ENCODE measurements at regions not wholly inside any gene's neighbourhood (a gene's known extent, or its start where the extent isn't known, plus 50 kb on each side); places are given as distances from the start of the nearest gene placed in this dataset.

DNA sequence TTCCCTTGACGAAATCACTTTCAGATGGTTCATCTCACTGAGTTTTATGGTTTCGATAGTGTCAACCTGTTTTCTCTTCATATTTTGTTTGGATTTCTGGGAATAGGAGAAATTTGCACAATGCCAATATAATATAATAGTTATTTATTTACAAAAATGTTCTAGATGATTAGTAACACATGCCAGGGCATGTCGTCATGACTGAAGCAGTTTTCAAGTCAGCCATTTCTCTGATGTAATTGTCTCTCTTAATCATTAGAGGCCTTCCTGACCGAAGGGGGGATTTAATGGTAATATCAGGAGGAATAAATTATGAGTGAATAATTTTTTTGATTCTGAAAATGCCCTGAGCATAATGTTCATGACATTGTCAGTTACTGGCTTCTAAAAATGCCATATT is 246.5 kb upstream of the ATP10B start:
- DNase-seq (ENCODE audit: extremely low spot score): no peak
- ChIA-PET POLR2A (no interaction called here), CTCF (no interaction called here)
- no peak for TF ChIP-seq HDGF (IDR thresholded peaks at IDR 0.05; ENCODE audit: borderline replicate concordance)
- no peak for TF ChIP-seq SUZ12 (IDR thresholded peaks at IDR 0.05)
- TF ChIP-seq ARNT (IDR thresholded peaks at IDR 0.05): no peak
- TF ChIP-seq FOXA1 (IDR thresholded peaks at IDR 0.05): no peak
- no peak for TF ChIP-seq L3MBTL2 (conservative IDR thresholded peaks at IDR 0.05)
- no peak for TF ChIP-seq LEF1 (IDR thresholded peaks at IDR 0.05; ENCODE audit: borderline replicate concordance)

DNA sequence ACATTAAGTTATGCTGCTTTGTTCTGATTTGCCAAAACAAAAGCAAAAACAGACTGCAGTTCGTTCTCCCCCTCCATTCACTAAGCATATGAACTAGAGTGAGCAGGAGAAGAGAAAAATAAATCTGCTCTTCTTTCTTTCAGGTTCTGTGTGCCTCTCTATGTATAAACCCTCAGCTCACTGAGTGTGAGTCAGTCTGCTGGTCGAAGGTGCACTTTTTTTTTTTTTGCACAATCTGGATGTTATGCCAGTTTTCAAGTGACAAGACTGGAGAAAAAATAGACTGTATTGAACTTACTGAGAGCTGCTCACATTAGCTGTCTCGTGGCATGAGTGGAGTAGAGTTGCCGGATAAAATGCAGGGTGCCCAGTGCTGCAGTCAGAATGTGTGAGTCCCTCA is 244.6 kb upstream of the ATP10B start:
- TF ChIP-seq L3MBTL2 (conservative IDR thresholded peaks at IDR 0.05) (no peak), SUZ12 (IDR thresholded peaks at IDR 0.05) (no peak), FOXA1 (IDR thresholded peaks at IDR 0.05) (no peak), ELF4 (IDR thresholded peaks at IDR 0.05) (no peak), BHLHE40 (IDR thresholded peaks at IDR 0.05; ENCODE audit: borderline replicate concordance) (no peak), FOXK2 (IDR thresholded peaks at IDR 0.05) (no peak), LEF1 (IDR thresholded peaks at IDR 0.05; ENCODE audit: borderline replicate concordance) (no peak)
- DNase-seq (ENCODE audit: extremely low spot score): no peak
- POLR2A ChIA-PET: no interaction called here
- CTCF ChIA-PET: no interaction called here

DNA sequence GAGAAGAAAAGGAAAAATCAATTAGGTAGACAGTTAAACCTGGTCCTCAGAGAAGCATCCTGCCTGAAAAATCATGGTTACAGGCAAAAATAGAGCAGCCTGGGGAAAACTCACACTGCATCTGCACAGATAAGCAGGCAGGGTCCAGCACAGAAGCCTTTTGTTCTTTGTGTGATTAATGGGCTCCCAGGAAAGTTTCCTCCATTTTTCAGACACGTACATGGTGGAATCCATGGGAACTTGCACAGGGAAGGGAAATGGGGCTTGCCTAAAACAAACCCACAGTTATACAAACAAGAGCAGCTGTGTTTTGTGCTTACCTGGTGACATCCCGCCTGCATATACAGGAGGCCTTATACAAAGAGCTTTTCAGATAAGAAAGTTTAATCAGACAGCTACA is 243.9 kb upstream of the ATP10B start:
- ChIA-PET CTCF (no interaction called here), POLR2A (no interaction called here)
- no peak for DNase-seq (ENCODE audit: extremely low spot score)
- TF ChIP-seq SUZ12 (IDR thresholded peaks at IDR 0.05): no peak
- no peak for TF ChIP-seq CTBP1 (IDR thresholded peaks at IDR 0.05; ENCODE audit: borderline replicate concordance)
- no peak for TF ChIP-seq ELF4 (IDR thresholded peaks at IDR 0.05)
- TF ChIP-seq ARNT (IDR thresholded peaks at IDR 0.05): no peak
- no peak for TF ChIP-seq FOXA1 (IDR thresholded peaks at IDR 0.05)
- no peak for TF ChIP-seq L3MBTL2 (conservative IDR thresholded peaks at IDR 0.05)
- TF ChIP-seq, protein P1, sequence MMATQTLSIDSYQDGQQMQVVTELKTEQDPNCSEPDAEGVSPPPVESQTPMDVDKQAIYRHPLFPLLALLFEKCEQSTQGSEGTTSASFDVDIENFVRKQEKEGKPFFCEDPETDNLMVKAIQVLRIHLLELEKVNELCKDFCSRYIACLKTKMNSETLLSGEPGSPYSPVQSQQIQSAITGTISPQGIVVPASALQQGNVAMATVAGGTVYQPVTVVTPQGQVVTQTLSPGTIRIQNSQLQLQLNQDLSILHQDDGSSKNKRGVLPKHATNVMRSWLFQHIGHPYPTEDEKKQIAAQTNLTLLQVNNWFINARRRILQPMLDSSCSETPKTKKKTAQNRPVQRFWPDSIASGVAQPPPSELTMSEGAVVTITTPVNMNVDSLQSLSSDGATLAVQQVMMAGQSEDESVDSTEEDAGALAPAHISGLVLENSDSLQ (IDR thresholded peaks at IDR 0.05): no peak
- TF ChIP-seq ZNF384 (IDR thresholded peaks at IDR 0.05): no peak
- TF ChIP-seq FOXK2 (IDR thresholded peaks at IDR 0.05): no peak
- TF ChIP-seq BHLHE40 (IDR thresholded peaks at IDR 0.05; ENCODE audit: borderline replicate concordance): no peak
- no peak for TF ChIP-seq TARDBP (IDR thresholded peaks at IDR 0.05)
- TF ChIP-seq NFRKB (IDR thresholded peaks at IDR 0.05): no peak
- TF ChIP-seq FOXM1 (IDR thresholded peaks at IDR 0.05; ENCODE audit: borderline replicate concordance): no peak
- no peak for TF ChIP-seq HDGF (IDR thresholded peaks at IDR 0.05; ENCODE audit: borderline replicate concordance)
- no peak for TF ChIP-seq SP1 (IDR thresholded peaks at IDR 0.05)
- TF ChIP-seq LEF1 (IDR thresholded peaks at IDR 0.05; ENCODE audit: borderline replicate concordance): no peak

DNA sequence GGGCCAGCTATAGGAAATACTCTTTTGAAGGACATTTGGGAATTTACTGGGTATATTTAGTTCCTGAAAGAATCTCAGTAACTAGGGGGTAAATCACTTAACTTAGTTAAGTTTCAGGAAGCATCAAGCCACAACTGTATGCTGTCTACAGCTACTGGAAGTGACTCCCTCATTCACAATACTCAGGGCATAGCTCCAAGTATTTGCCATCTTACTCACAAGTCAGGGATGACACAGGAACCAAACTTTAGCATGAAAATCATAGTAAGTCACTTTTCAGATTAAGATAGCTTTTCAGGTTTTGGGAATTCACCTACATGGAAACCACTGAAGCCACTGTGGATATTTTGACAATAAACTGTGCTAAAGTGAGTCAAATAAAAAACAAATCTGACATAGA is 242.4 kb upstream of the ATP10B start:
- TF ChIP-seq FOXA1 (IDR thresholded peaks at IDR 0.05) (no peak), ELF4 (IDR thresholded peaks at IDR 0.05) (no peak), SUZ12 (IDR thresholded peaks at IDR 0.05) (no peak), FOXK2 (IDR thresholded peaks at IDR 0.05) (no peak), SP1 (IDR thresholded peaks at IDR 0.05) (no peak), HDGF (IDR thresholded peaks at IDR 0.05; ENCODE audit: borderline replicate concordance) (no peak), FOXM1 (IDR thresholded peaks at IDR 0.05; ENCODE audit: borderline replicate concordance) (no peak), ARNT (IDR thresholded peaks at IDR 0.05) (no peak), ZNF384 (IDR thresholded peaks at IDR 0.05) (no peak), TARDBP (IDR thresholded peaks at IDR 0.05) (no peak)
- ChIA-PET CTCF (no interaction called here), POLR2A (no interaction called here)
- no peak for DNase-seq (ENCODE audit: extremely low spot score)

DNA sequence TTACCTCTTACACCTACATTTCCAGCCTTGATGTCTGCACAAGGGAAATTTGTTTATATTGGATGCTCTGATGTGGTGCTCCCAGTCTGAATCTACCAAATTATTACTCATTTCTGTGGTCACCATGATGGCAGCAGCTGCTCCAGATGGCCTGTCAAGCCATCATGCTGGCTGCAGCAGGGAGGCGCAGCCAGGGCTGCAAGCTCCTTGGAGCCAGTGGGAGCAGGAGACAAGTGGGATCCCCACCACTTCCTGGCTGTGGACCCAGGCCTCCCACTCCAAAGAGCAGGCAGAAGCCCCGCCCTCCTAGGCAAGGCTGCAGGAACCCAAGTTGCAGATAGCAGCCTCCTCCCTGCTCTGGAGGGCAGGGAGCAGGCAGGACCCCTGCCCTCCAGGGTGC is 241.1 kb upstream of the ATP10B start:
- ChIA-PET POLR2A (no interaction called here), CTCF (no interaction called here)
- DNase-seq (ENCODE audit: extremely low spot score): no peak
- TF ChIP-seq FOXK2 (IDR thresholded peaks at IDR 0.05) (no peak), SUZ12 (IDR thresholded peaks at IDR 0.05) (no peak), HDGF (IDR thresholded peaks at IDR 0.05; ENCODE audit: borderline replicate concordance) (no peak), ARNT (IDR thresholded peaks at IDR 0.05) (no peak), TARDBP (IDR thresholded peaks at IDR 0.05) (no peak), L3MBTL2 (conservative IDR thresholded peaks at IDR 0.05) (no peak), ELF4 (IDR thresholded peaks at IDR 0.05) (no peak), CTBP1 (IDR thresholded peaks at IDR 0.05; ENCODE audit: borderline replicate concordance) (no peak), FOXA1 (IDR thresholded peaks at IDR 0.05) (no peak), FOXM1 (IDR thresholded peaks at IDR 0.05; ENCODE audit: borderline replicate concordance) (no peak), LEF1 (IDR thresholded peaks at IDR 0.05; ENCODE audit: borderline replicate concordance) (no peak), SP1 (IDR thresholded peaks at IDR 0.05) (no peak)
- TF ChIP-seq, protein P1 (IDR thresholded peaks at IDR 0.05): no peak

DNA sequence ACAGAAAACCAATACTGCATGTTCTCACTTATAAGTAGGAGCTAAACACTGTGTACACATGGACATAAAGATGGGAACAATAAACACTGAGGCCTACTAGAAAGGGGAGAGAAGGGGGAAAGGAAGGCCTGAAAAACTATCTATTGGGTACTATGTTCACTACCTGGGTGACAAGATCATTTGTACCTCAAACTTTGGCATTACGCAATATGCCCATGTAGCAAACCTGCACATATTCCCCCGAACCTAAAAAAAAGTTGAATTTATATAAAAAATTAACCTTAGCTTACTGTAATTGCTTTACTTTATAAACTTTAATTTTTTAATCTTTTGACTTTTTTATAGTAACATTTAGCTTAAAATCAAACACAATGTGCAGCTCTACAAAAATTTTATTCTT is 237.6 kb upstream of the ATP10B start:
- POLR2A ChIA-PET: no interaction called here
- DNase-seq (ENCODE audit: extremely low spot score): no peak
- CTCF ChIA-PET: no interaction called here

More for the DNA sequence above, 237.6 kb upstream of the ATP10B start:
- TF ChIP-seq, protein P1 (IDR thresholded peaks at IDR 0.05): no peak
- no peak for TF ChIP-seq L3MBTL2 (conservative IDR thresholded peaks at IDR 0.05)
- TF ChIP-seq LEF1 (IDR thresholded peaks at IDR 0.05; ENCODE audit: borderline replicate concordance): no peak
- TF ChIP-seq ZNF384 (IDR thresholded peaks at IDR 0.05): no peak
- TF ChIP-seq BHLHE40 (IDR thresholded peaks at IDR 0.05; ENCODE audit: borderline replicate concordance): no peak
- no peak for TF ChIP-seq NFRKB (IDR thresholded peaks at IDR 0.05)
- no peak for TF ChIP-seq SP1 (IDR thresholded peaks at IDR 0.05)
- no peak for TF ChIP-seq CTBP1 (IDR thresholded peaks at IDR 0.05; ENCODE audit: borderline replicate concordance)
- no peak for TF ChIP-seq FOXM1 (IDR thresholded peaks at IDR 0.05; ENCODE audit: borderline replicate concordance)
- TF ChIP-seq ELF4 (IDR thresholded peaks at IDR 0.05): no peak

Measured in HEK293T (cell line).